CD4-positive, CD25-positive, alpha-beta regulatory T cell (primary cell): ENCODE measurements at regions not wholly inside any gene's neighbourhood (a gene's known extent, or its start where the extent isn't known, plus 50 kb on each side); places are given as distances from the start of the nearest gene placed in this dataset.

Source experiments
- ATAC-seq, 2 donors: fragments of 150-1000 bp; cut with Tn5 transposase; one replicate each; pipeline ENCODE4 v1.10.0; 2021; ENCODE audit warnings: low read depth in 2 of 2, moderate number of reproducible peaks in 2 of 2, moderate library complexity in 1 of 2
- DNase-seq, 3 donors: peaks; one replicate each; pipeline versions ENCODE4 v3.0.0 to v3.0.0-alpha.2; 2012 to 2022; ENCODE audit warnings: mixed read lengths in 1 of 3
- H3K27ac ChIP-seq: one replicate; pipeline ENCODE4 v1.7.0; 2013; ENCODE audit warnings: mild to moderate bottlenecking, low read length; ENCODE audit not compliant: insufficient read depth, poor library complexity, severe bottlenecking
- H3K27me3 ChIP-seq: one replicate; pipeline ENCODE4 v1.7.0; 2013; ENCODE audit warnings: low read length; ENCODE audit not compliant: control insufficient read depth, insufficient read depth
- H3K36me3 ChIP-seq: one replicate; pipeline ENCODE4 v1.7.0; 2013; ENCODE audit warnings: mild to moderate bottlenecking, low read length, moderate library complexity; ENCODE audit not compliant: control insufficient read depth, insufficient read depth
- H3K4me1 ChIP-seq: 2 replicates; pipeline ENCODE4 v1.7.0; 2013; ENCODE audit warnings: mild to moderate bottlenecking, low read length; ENCODE audit not compliant: insufficient read depth, control insufficient read depth, poor library complexity, severe bottlenecking
- H3K4me3 ChIP-seq: one replicate; pipeline ENCODE4 v1.7.0; 2013; ENCODE audit warnings: low read depth, mild to moderate bottlenecking, low read length, moderate library complexity
- H3K9me3 ChIP-seq, 2 experiments: 1 replicate in 1 of 2; 2 replicates in 1 of 2; pipeline ENCODE4 v1.7.0; 2013; ENCODE audit warnings: low read length in 2 of 2, mild to moderate bottlenecking in 1 of 2, moderate library complexity in 1 of 2; ENCODE audit not compliant: control insufficient read depth in 2 of 2
- H3K27ac Mint-ChIP-seq, 3 donors: one replicate each; pipeline ENCODE4 v1.8.0; 2020 to 2022; ENCODE audit warnings: mild to moderate bottlenecking in 3 of 3, mixed read lengths in 3 of 3, moderate library complexity in 2 of 3
- H3K27me3 Mint-ChIP-seq: one replicate; pipeline ENCODE4 v1.8.0; 2022; ENCODE audit warnings: mild to moderate bottlenecking, mixed read lengths
- H3K36me3 Mint-ChIP-seq: one replicate; pipeline ENCODE4 v1.8.0; 2020; ENCODE audit warnings: mixed read lengths
- H3K4me1 Mint-ChIP-seq, 4 donors: one replicate each; pipeline ENCODE4 v1.8.0; 2020 to 2022; ENCODE audit warnings: mixed read lengths in 4 of 4, mild to moderate bottlenecking in 1 of 4
- H3K4me3 Mint-ChIP-seq, 4 donors: one replicate each; pipeline ENCODE4 v1.8.0; 2020 to 2022; ENCODE audit warnings: mild to moderate bottlenecking in 4 of 4, mixed read lengths in 4 of 4, moderate library complexity in 3 of 4
- H3K9me3 Mint-ChIP-seq, 7 donors: one replicate each; pipeline ENCODE4 v1.8.0; 2020 to 2022; ENCODE audit warnings: mixed read lengths in 7 of 7, mild to moderate bottlenecking in 3 of 7, moderate library complexity in 2 of 7

- Mint-ChIP-seq H3K9me3 (peaks cover 1 to 28% (median 6%) of the 10 kb centered on the region in 7 donors), H3K4me1 (no peaks in the 10 kb centered on the region), H3K36me3 (no peaks in the 10 kb centered on the region), H3K27ac (no peak overlapping the region), H3K27me3 (no peaks in the 10 kb centered on the region), H3K4me3 (no peak overlapping the region)
- no peak for DNase-seq
- Histone ChIP-seq H3K4me1 (no peaks in the 10 kb centered on the region), H3K9me3 (no peaks in the 10 kb centered on the region), H3K27me3 (no peaks in the 10 kb centered on the region), H3K4me3 (no peak overlapping the region), H3K36me3 (no peaks in the 10 kb centered on the region), H3K27ac (no peak overlapping the region)
- ATAC-seq = no peak
These were observed 50.3 kb upstream of the FIBIN start for GRCh38 chr11:26943636-26944035.
